GM19438 (cell line): ENCODE measurements at regions not wholly inside any gene's neighbourhood (a gene's known extent, or its start where the extent isn't known, plus 50 kb on each side); places are given as distances from the start of the nearest gene placed in this dataset.

Experiments used
- ATAC-seq: cut with Tn5 transposase; IDR thresholded peaks from one replicate; pipeline ENCODE4 v1.9.1; 2021; ENCODE audit warnings: low read depth; ENCODE audit not compliant: unreplicated experiment

GRCh38 chr3:5068531-5069050 lies 53.5 kb upstream of the ARL8B start:
- ATAC-seq = no peak

DNA sequence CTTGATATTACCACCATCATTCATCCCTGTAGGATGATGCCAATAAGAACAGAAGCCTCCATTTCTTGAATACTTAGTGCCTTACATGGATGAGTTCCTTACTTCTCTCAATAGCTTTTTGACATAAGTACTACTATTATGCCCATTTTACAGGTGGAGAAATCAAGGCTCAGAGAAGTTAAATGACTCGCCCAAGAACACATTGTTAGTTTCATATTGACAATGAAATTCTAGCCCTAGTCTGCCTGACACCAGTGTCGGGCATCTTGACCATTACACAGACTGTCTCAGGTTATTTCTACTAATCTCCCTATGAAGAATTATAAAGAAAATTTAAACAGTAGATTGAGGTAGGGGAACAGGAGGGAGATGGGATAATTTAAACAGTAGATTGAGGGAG lies 52.5 kb upstream of the ARL8B start:
- no peak for ATAC-seq

DNA sequence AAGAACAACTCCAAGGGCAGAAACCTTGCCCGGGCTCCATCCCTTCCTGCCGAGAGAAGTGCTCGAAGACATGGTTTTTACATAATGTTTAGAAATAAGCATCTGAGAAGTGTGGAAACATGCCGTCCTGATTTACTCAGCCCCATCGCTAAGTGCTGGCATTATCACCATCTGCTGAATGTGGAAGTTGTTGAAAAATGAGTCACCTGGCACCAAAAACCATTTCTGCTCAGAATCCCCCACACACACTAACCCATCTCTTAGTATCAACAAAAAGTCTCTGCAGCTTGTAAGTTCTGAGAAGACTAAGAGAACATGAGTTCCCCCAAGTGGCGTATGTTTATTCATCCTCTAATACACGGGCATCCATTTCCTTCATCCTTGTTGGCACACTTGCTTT lies 51.0 kb upstream of the ARL8B start:
- no peak for ATAC-seq

- ATAC-seq = no peak
Observed at GRCh38 chr3:5072100-5072816, 49.8 kb upstream of the ARL8B start.
